OCI-LY7 (cell line): ENCODE measurements at regions not wholly inside any gene's neighbourhood (a gene's known extent, or its start where the extent isn't known, plus 50 kb on each side); places are given as distances from the start of the nearest gene placed in this dataset.

Experiments
- BruUV-seq: library from RNA; stranded (reverse); fragments of 400-500 nt; replicated peaks from 2 replicates; lab custom pipeline; 2021; lab: Mats Ljungman, UMichigan
- CTCF ChIA-PET: fragments of 300-600 bp; sonication (Branson Sonifier 250); formaldehyde crosslinking; loops from one replicate; lab custom pipeline; 2022; ENCODE audit warnings: antibody characterized with exemption; ENCODE audit not compliant: unreplicated experiment; lab: Charles Lee
- POLR2A ChIA-PET: fragments of 300-600 bp; sonication (Branson Sonifier 250); formaldehyde crosslinking; loops from one replicate; lab custom pipeline; 2022; ENCODE audit warnings: antibody characterized with exemption; lab: Charles Lee
- DNase-seq: peaks from one replicate; pipeline ENCODE4 v3.0.0-alpha.2; 2015; ENCODE audit warnings: low spot score
- H2AFZ ChIP-seq: fragments of 200-600 bp; sonication (generic), shearing (Covaris generic); 2 replicates; pipeline ENCODE4 v1.6.1; 2014; ENCODE audit warnings: mild to moderate bottlenecking, antibody characterized with exemption, low read length, moderate library complexity
- H3K27ac ChIP-seq: fragments of 200-600 bp; sonication (generic); 2 replicates; pipeline ENCODE4 v1.5.1; 2014; ENCODE audit warnings: mixed run types, low read depth, mild to moderate bottlenecking, moderate library complexity, low read length, inconsistent platforms; ENCODE audit not compliant: poor library complexity, severe bottlenecking
- H3K36me3 ChIP-seq: fragments of 200-600 bp; sonication (generic); 2 replicates; pipeline ENCODE4 v1.6.1; 2014; ENCODE audit warnings: mild to moderate bottlenecking, antibody characterized with exemption, low read length, moderate library complexity, mixed read lengths; ENCODE audit not compliant: insufficient read depth
- H3K4me1 ChIP-seq: fragments of 200-600 bp; sonication (generic); 2 replicates; pipeline ENCODE4 v1.5.1; 2014; ENCODE audit warnings: mild to moderate bottlenecking, low read length; ENCODE audit not compliant: insufficient read depth, poor library complexity, severe bottlenecking
- H3K4me2 ChIP-seq: fragments of 200-600 bp; sonication (generic); 2 replicates; pipeline ENCODE4 v1.6.1; 2014; ENCODE audit warnings: mild to moderate bottlenecking, low read length
- H3K4me3 ChIP-seq: fragments of 200-600 bp; sonication (generic); 2 replicates; pipeline ENCODE4 v1.5.1; 2014; ENCODE audit warnings: mild to moderate bottlenecking, low read depth, low read length; ENCODE audit not compliant: poor library complexity, severe bottlenecking
- H3K79me2 ChIP-seq: fragments of 200-600 bp; sonication (generic); 2 replicates; pipeline ENCODE4 v1.6.1; 2016; ENCODE audit warnings: low read depth, mild to moderate bottlenecking, low read length, moderate library complexity, mixed read lengths; ENCODE audit not compliant: insufficient read depth
- H3K9me2 ChIP-seq: fragments of 200-600 bp; sonication (generic); 2 replicates; pipeline ENCODE4 v1.6.1; 2016; ENCODE audit warnings: mild to moderate bottlenecking, low read length, mixed read lengths; ENCODE audit not compliant: insufficient read depth
- H3K9me3 ChIP-seq: fragments of 200-600 bp; sonication (generic); 2 replicates; pipeline ENCODE4 v1.6.1; 2014; ENCODE audit warnings: mild to moderate bottlenecking, mixed run types, low read length, mixed read lengths
- H4K20me1 ChIP-seq: fragments of 200-600 bp; sonication (generic); 2 replicates; pipeline ENCODE4 v1.6.1; 2014; ENCODE audit warnings: mild to moderate bottlenecking, antibody characterized with exemption, low read length, moderate library complexity, mixed read lengths; ENCODE audit not compliant: insufficient read depth
- CTCF ChIP-seq: fragments of 200-600 bp; sonication (generic); conservative IDR thresholded peaks from 2 replicates; pipeline ENCODE4 v1.5.1; 2014; ENCODE audit warnings: mild to moderate bottlenecking, antibody characterized with exemption, low read length, moderate library complexity, mixed read lengths
- EZH2phosphoT487 ChIP-seq: fragments of 200-600 bp; sonication (generic); IDR thresholded peaks from 2 replicates; pipeline ENCODE4 v1.6.1; 2018; ENCODE audit warnings: low read depth, borderline replicate concordance, mild to moderate bottlenecking, mixed run types, antibody characterized with exemption, low read length, moderate library complexity, mixed read lengths
- intact Hi-C: fragments of 100-400 bp; cut with micrococcal nuclease; formaldehyde crosslinking; loops from one replicate; pipeline ENCODE4 v1.10.0; 2022; ENCODE audit not compliant: unreplicated experiment

DNA sequence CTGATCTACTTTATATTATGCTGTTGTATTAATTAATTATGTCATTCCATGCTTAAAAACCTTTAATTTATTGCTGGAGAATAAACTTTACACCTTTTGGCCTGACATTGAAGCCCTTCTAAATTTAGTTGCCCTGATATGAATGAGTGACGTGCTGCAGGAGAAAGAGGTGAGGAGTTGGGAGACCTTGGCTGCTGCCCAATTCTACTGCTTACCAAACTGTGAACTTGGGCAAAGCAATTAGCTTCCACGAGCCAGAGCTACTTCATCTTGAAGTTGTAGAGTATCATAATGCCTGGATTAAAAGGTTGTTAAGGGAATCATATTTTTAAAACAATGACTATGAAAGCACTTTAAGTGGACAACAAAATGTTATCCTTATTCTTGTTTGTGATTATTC lies 126.8 kb upstream of the DEPDC1 start:
- no peaks in the 10 kb centered on the region for H3K4me1 ChIP-seq
- no peaks in the 10 kb centered on the region for H3K36me3 ChIP-seq
- H3K4me3 ChIP-seq = no peak overlapping the region
- H2AFZ ChIP-seq = no peak overlapping the region
- no peak overlapping the region for H3K27ac ChIP-seq
- ChIA-PET CTCF (no interaction called here), POLR2A (no interaction called here)
- no peaks in the 10 kb centered on the region for H4K20me1 ChIP-seq
- H3K4me2 ChIP-seq = no peak overlapping the region
- no peaks in the 10 kb centered on the region for H3K9me3 ChIP-seq
- no peak for DNase-seq
- intact Hi-C loops = no loop called here
- no TSS peak for BruUV-seq
- TF ChIP-seq CTCF (no peak), EZH2phosphoT487 (no peak)
- no peaks in the 10 kb centered on the region for H3K79me2 ChIP-seq
- H3K9me2 ChIP-seq = no peaks in the 10 kb centered on the region

DNA sequence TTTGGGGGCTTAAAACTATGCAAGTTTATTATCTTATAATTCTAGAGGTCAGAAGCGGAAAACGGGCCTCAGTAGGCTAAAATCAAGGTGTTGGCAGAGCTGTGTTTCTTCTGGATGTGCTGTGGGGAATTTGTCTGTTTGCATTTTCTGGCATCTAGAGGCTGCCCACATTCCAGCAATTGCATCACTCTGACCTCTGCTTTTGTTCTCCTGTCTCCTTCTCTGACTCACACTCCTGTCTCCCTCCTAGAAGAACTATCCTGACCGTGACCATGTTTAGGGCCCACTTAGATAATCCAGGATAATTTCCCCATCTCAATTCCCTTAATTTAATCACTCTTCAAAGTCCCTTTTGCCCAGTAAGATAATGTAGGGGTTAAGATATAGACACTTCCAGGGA lies 127.4 kb upstream of the DEPDC1 start:
- Histone ChIP-seq H4K20me1 (no peaks in the 10 kb centered on the region), H3K27ac (no peak overlapping the region), H3K4me1 (no peaks in the 10 kb centered on the region), H2AFZ (no peak overlapping the region), H3K36me3 (no peaks in the 10 kb centered on the region), H3K9me2 (no peaks in the 10 kb centered on the region), H3K9me3 (no peaks in the 10 kb centered on the region), H3K4me2 (no peak overlapping the region), H3K4me3 (no peak overlapping the region), H3K79me2 (no peaks in the 10 kb centered on the region)
- ChIA-PET CTCF (no interaction called here), POLR2A (interaction anchor here (0.6 kb wide), 1 partner anchor 47 kb away, joined by 3 read pairs; no protein-coding TSS in a partner anchor)
- BruUV-seq = no TSS peak
- TF ChIP-seq CTCF (no peak), EZH2phosphoT487 (no peak)
- no peak for DNase-seq
- intact Hi-C loops = no loop called here

- no peaks in the 10 kb centered on the region for H3K36me3 ChIP-seq
- H3K4me3 ChIP-seq = no peak overlapping the region
- ChIA-PET POLR2A (no interaction called here), CTCF (no interaction called here)
- H2AFZ ChIP-seq = no peak overlapping the region
- DNase-seq = no peak
- no peaks in the 10 kb centered on the region for H3K9me3 ChIP-seq
- H3K9me2 ChIP-seq = no peaks in the 10 kb centered on the region
- no peaks in the 10 kb centered on the region for H4K20me1 ChIP-seq
- no peaks in the 10 kb centered on the region for H3K4me1 ChIP-seq
- H3K27ac ChIP-seq = no peak overlapping the region
- no peaks in the 10 kb centered on the region for H3K79me2 ChIP-seq
- TF ChIP-seq CTCF (no peak), EZH2phosphoT487 (no peak)
- no TSS peak for BruUV-seq
- no peak overlapping the region for H3K4me2 ChIP-seq
- intact Hi-C loops = no loop called here
Observed at GRCh38 chr1:68625624-68626023, 128.7 kb upstream of the DEPDC1 start.
